GM12864 (cell line): ENCODE measurements at regions not wholly inside any gene's neighbourhood (a gene's known extent, or its start where the extent isn't known, plus 50 kb on each side); places are given as distances from the start of the nearest gene placed in this dataset.

ENCODE experiments used
- DNase-seq: peaks from one replicate; pipeline ENCODE4 v3.0.0-alpha.2; 2011; ENCODE audit warnings: low read depth
- H3K4me3 ChIP-seq: 2 replicates; pipeline ENCODE4 v1.5.1; 2011; ENCODE audit warnings: mild to moderate bottlenecking, low read depth, low read length, control low read depth
- CTCF ChIP-seq: IDR thresholded peaks from 2 replicates; pipeline ENCODE4 v1.5.1; 2011; ENCODE audit warnings: low read depth, mild to moderate bottlenecking, moderate library complexity, low read length, control low read depth, inconsistent platforms; ENCODE audit errors: missing control alignments

GRCh38 chr1:19591482-19592091 lies 52.5 kb upstream of the NBL1 start:
- TF ChIP-seq CTCF: no peak
- H3K4me3 ChIP-seq: no peak overlapping the region
- DNase-seq: no peak

- H3K4me3 ChIP-seq: no peak overlapping the region
- no peak for TF ChIP-seq CTCF
- no peak for DNase-seq
These were observed 58.6 kb upstream of the NBL1 start for GRCh38 chr1:19585507-19585906.

GRCh38 chr1:19582318-19582717 lies 61.8 kb upstream of the NBL1 start:
- peak; percentile 90 for TF ChIP-seq CTCF
- H3K4me3 ChIP-seq: no peak overlapping the region
- DNase-seq: peak; percentile 58

- no peak overlapping the region for H3K4me3 ChIP-seq
- no peak for DNase-seq
- no peak for TF ChIP-seq CTCF
These were observed 62.7 kb upstream of the NBL1 start for GRCh38 chr1:19581381-19581780.

GRCh38 chr1:19577561-19577960 lies 66.5 kb upstream of the NBL1 start:
- no peak for DNase-seq
- no peak for TF ChIP-seq CTCF
- no peak overlapping the region for H3K4me3 ChIP-seq

- no peak for DNase-seq
- no peak overlapping the region for H3K4me3 ChIP-seq
- no peak for TF ChIP-seq CTCF
These were observed 67.1 kb upstream of the NBL1 start for GRCh38 chr1:19577036-19577435.

- TF ChIP-seq CTCF: no peak
- DNase-seq: no peak
- no peak overlapping the region for H3K4me3 ChIP-seq
These were observed 74.3 kb upstream of the NBL1 start for GRCh38 chr1:19569786-19570185.
